CD4-positive, alpha-beta memory T cell (primary cell): ENCODE measurements at regions not wholly inside any gene's neighbourhood (a gene's known extent, or its start where the extent isn't known, plus 50 kb on each side); places are given as distances from the start of the nearest gene placed in this dataset.

Experiments
- CTCF ChIA-PET: fragments of 350-600 bp; sonication (Branson Sonifier 250); formaldehyde crosslinking; loops from one replicate; lab custom pipeline; 2021; ENCODE audit warnings: inconsistent platforms; ENCODE audit not compliant: partially characterized antibody; lab: Charles Lee
- POLR2A ChIA-PET: fragments of 350-600 bp; sonication (Branson Sonifier 250); formaldehyde crosslinking; loops from one replicate; lab custom pipeline; 2021; ENCODE audit not compliant: partially characterized antibody; lab: Charles Lee
- DNase-seq, 5 donors: peaks; one replicate each; pipeline versions ENCODE4 v3.0.0 to v3.0.0-alpha.2; 2020 to 2022; ENCODE audit warnings: mixed read lengths in 1 of 5
- H3K27ac ChIP-seq: one replicate; pipeline ENCODE4 v1.7.0; 2013; ENCODE audit warnings: low read depth, low read length
- H3K27me3 ChIP-seq: 2 replicates; pipeline ENCODE4 v1.7.0; 2013; ENCODE audit warnings: mild to moderate bottlenecking, low read length, moderate library complexity; ENCODE audit not compliant: insufficient read depth
- H3K36me3 ChIP-seq: 2 replicates; pipeline ENCODE4 v1.7.0; 2013; ENCODE audit warnings: mild to moderate bottlenecking, low read length, moderate library complexity; ENCODE audit not compliant: insufficient read depth
- H3K4me1 ChIP-seq: 2 replicates; pipeline ENCODE4 v1.7.0; 2013; ENCODE audit warnings: mild to moderate bottlenecking, low read length, moderate library complexity; ENCODE audit not compliant: insufficient read depth
- H3K4me3 ChIP-seq, 2 donors: one replicate each; pipeline ENCODE4 v1.7.0; 2013; ENCODE audit warnings: low read length in 2 of 2, mild to moderate bottlenecking in 1 of 2
- H3K9me3 ChIP-seq, 2 donors: one replicate each; pipeline ENCODE4 v1.7.0; 2013; ENCODE audit warnings: low read length in 2 of 2, control low read depth in 1 of 2; ENCODE audit not compliant: control insufficient read depth in 1 of 2
- H3K27ac Mint-ChIP-seq, 7 donors: one replicate each; pipeline ENCODE4 v1.8.0; 2020 to 2021; ENCODE audit warnings: mixed read lengths in 7 of 7, mild to moderate bottlenecking in 6 of 7, inconsistent platforms in 3 of 7, moderate library complexity in 3 of 7
- H3K27me3 Mint-ChIP-seq, 2 donors: one replicate each; pipeline ENCODE4 v1.8.0; 2020 to 2021; ENCODE audit warnings: mixed read lengths in 2 of 2
- H3K36me3 Mint-ChIP-seq, 2 donors: one replicate each; pipeline ENCODE4 v1.8.0; 2020 to 2021; ENCODE audit warnings: mixed read lengths in 2 of 2, inconsistent platforms in 1 of 2, mild to moderate bottlenecking in 1 of 2
- H3K4me1 Mint-ChIP-seq, 4 donors: one replicate each; pipeline ENCODE4 v1.8.0; 2020 to 2021; ENCODE audit warnings: mixed read lengths in 4 of 4, mild to moderate bottlenecking in 1 of 4
- H3K4me3 Mint-ChIP-seq, 8 donors: one replicate each; pipeline ENCODE4 v1.8.0; 2020 to 2021; ENCODE audit warnings: mixed read lengths in 8 of 8, mild to moderate bottlenecking in 7 of 8, moderate library complexity in 6 of 8, inconsistent platforms in 3 of 8
- H3K9me3 Mint-ChIP-seq, 8 donors: one replicate each; pipeline ENCODE4 v1.8.0; 2020 to 2021; ENCODE audit warnings: mixed read lengths in 8 of 8, mild to moderate bottlenecking in 5 of 8, inconsistent platforms in 3 of 8, moderate library complexity in 1 of 8
- intact Hi-C: fragments of 100-400 bp; cut with micrococcal nuclease; formaldehyde crosslinking; loops from one replicate; pipeline ENCODE4 v1.15.1; 2023

DNA sequence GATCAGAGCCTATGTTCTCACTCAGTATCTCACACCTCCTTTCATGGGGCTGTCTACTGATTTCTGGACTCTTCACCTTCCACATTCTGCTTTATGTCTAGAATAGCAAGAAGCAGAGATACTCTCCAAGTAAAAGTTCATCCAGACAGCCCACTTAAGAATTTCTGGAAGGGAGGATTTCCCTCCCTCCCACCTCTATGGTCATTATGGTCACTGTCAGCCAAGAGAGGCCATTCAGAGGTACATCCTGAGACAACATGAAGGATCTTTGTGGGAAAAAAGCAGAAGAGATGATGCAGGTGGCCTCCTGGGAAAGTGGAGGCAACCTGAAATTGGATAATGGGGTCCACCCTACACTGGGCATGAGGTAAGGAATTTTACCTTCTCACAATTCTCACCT is 179.5 kb upstream of the ZNF462 start:
- Histone ChIP-seq H3K27me3 (no peaks in the 10 kb centered on the region), H3K4me3 (no peak overlapping the region), H3K27ac (no peak overlapping the region), H3K4me1 (no peaks in the 10 kb centered on the region), H3K36me3 (no peaks in the 10 kb centered on the region), H3K9me3 (no peaks in the 10 kb centered on the region)
- CTCF ChIA-PET, result no interaction called here
- no peak overlapping the region for H3K27ac Mint-ChIP-seq
- no peaks in the 10 kb centered on the region for H3K27me3 Mint-ChIP-seq
- no peaks in the 10 kb centered on the region for H3K4me1 Mint-ChIP-seq
- intact Hi-C loops, result no loop called here
- H3K36me3 Mint-ChIP-seq, result no peaks in the 10 kb centered on the region
- POLR2A ChIA-PET, result no interaction called here
- no peak for DNase-seq
- H3K9me3 Mint-ChIP-seq, result peaks cover 0 to 17% (median 9%) of the 10 kb centered on the region in 8 donors
- no peak overlapping the region for H3K4me3 Mint-ChIP-seq

DNA sequence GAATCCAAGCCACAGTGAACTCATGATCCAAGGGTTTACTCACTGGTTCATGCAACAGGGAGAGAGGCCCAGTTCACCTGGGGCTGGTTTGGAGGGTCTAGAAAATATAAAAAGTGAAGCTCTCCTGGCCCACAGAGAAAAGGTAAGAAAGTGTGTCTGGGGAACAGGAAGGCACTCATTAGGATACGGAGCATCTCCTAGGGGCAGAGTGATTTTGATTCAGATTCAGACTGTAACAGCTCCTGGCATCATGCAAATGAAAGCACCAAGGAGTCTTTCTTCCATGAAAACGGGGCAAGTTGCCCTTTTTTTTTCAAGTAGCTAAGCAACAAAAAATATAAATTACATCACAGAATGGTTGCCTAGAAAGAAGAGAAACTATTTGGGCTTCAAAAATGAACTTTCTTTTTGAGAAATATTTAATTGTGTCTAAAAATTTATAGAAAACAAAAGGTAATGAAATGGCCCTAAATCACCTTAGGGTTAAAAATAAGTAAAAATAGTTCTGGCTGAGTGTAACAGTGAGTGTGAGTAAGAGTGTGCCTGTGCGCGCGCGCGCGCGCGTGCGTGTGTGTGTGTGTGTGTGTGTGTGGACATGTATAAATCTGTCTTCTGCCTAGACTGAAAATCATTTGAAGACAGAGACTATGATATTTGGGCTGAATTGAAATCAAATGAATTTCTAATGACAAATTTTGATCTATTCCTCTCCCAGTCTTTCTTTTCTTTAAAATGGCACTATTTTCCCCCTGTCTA is 177.8 kb upstream of the ZNF462 start:
- DNase-seq, result no peak
- intact Hi-C loops, result no loop called here
- Histone ChIP-seq H3K36me3 (no peaks in the 10 kb centered on the region), H3K27me3 (no peaks in the 10 kb centered on the region), H3K27ac (no peak overlapping the region), H3K4me1 (no peaks in the 10 kb centered on the region), H3K9me3 (no peaks in the 10 kb centered on the region), H3K4me3 (no peak overlapping the region)
- H3K27ac Mint-ChIP-seq, result no peak overlapping the region
- no peaks in the 10 kb centered on the region for H3K4me1 Mint-ChIP-seq
- no peak overlapping the region for H3K4me3 Mint-ChIP-seq
- peaks cover 0 to 10% (median 6%) of the 10 kb centered on the region in 8 donors for H3K9me3 Mint-ChIP-seq
- H3K27me3 Mint-ChIP-seq, result no peaks in the 10 kb centered on the region
- ChIA-PET POLR2A (no interaction called here), CTCF (no interaction called here)
- H3K36me3 Mint-ChIP-seq, result no peaks in the 10 kb centered on the region

DNA sequence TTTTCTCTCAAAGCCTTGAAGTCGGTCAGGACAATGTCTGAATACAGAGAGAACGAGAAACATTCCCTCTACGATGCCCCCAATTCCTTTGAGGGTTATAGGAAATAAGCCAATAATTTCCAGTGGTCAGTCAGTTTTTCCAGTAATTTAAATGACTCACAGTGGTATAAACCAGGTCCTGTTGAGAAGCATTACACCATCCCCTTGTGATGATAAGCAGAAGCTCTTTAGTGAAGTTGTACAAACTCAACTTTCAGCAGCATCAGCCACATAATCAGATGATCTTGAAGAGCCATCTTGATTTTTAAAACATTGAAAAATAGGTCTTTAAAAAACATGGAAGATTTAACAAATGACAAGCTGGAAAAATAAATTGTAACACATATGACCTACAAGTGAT is 173.9 kb upstream of the ZNF462 start:
- peaks cover 0 to 7% (median 5%) of the 10 kb centered on the region in 8 donors for H3K9me3 Mint-ChIP-seq
- no peaks in the 10 kb centered on the region for H3K27me3 Mint-ChIP-seq

DNA sequence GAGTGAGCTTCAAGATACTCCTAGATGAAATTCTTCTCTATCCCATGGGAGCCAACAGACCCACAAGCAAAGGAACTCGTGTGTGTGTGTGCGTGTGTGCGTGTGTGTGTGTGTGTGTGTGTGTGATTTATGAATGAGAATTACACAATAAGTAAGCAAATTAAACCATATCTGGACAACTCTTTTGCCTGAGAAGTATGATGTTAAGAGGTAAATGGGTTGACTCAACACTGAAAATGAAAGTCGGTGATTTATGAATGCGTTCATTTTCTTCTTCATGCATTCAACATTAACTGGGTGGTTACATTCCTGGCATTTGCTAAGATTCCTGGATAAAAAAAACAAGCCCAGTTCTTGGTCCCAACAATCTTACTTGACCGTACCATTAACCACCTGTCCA is 171.3 kb upstream of the ZNF462 start:
- Histone ChIP-seq H3K27ac (no peak overlapping the region), H3K27me3 (no peaks in the 10 kb centered on the region), H3K36me3 (no peaks in the 10 kb centered on the region), H3K9me3 (no peaks in the 10 kb centered on the region), H3K4me1 (no peaks in the 10 kb centered on the region), H3K4me3 (no peak overlapping the region)
- H3K9me3 Mint-ChIP-seq, result peaks cover 0 to 14% (median 6%) of the 10 kb centered on the region in 8 donors
- H3K36me3 Mint-ChIP-seq, result no peaks in the 10 kb centered on the region
- intact Hi-C loops, result no loop called here
- CTCF ChIA-PET, result no interaction called here
- H3K4me3 Mint-ChIP-seq, result no peak overlapping the region
- DNase-seq, result no peak
- H3K27me3 Mint-ChIP-seq, result no peaks in the 10 kb centered on the region
- POLR2A ChIA-PET, result no interaction called here
- no peak overlapping the region for H3K27ac Mint-ChIP-seq
- H3K4me1 Mint-ChIP-seq, result no peaks in the 10 kb centered on the region

More for the DNA sequence above, 173.9 kb upstream of the ZNF462 start:
- H3K4me1 ChIP-seq, result no peaks in the 10 kb centered on the region
- no peak overlapping the region for H3K4me3 ChIP-seq
- no peak overlapping the region for H3K27ac ChIP-seq
- H3K4me3 Mint-ChIP-seq, result no peak overlapping the region
- POLR2A ChIA-PET, result no interaction called here
- CTCF ChIA-PET, result no interaction called here
- intact Hi-C loops, result no loop called here
- no peaks in the 10 kb centered on the region for H3K36me3 Mint-ChIP-seq
- H3K27me3 ChIP-seq, result no peaks in the 10 kb centered on the region
- no peak overlapping the region for H3K27ac Mint-ChIP-seq
- no peaks in the 10 kb centered on the region for H3K9me3 ChIP-seq
- no peaks in the 10 kb centered on the region for H3K36me3 ChIP-seq
- H3K4me1 Mint-ChIP-seq, result no peaks in the 10 kb centered on the region
- DNase-seq, result no peak

DNA sequence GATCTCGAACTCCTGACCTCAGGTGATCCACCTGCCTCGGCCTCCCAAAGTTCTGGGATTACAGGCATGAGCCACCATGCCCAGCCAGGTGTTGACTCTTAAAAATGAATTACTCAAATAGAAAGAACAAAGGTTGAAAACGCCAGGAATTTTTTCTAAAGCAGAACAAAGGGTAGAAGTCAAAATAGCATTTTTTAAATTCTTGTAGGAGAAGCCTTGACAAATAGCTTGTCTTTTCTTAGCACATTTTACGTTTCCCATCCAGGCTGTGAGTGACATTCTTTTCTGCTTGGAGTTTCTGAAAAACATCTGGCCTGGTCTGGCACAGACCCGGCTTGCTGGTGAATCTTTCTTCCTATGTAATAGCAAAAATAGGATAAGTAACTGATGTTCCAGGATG is 169.4 kb upstream of the ZNF462 start:
- H3K4me3 Mint-ChIP-seq, result no peak overlapping the region
- Histone ChIP-seq H3K4me3 (no peak overlapping the region), H3K9me3 (no peaks in the 10 kb centered on the region), H3K4me1 (no peaks in the 10 kb centered on the region), H3K27ac (no peak overlapping the region), H3K27me3 (no peaks in the 10 kb centered on the region), H3K36me3 (no peaks in the 10 kb centered on the region)
- intact Hi-C loops, result no loop called here
- POLR2A ChIA-PET, result no interaction called here
- no peak for DNase-seq
- no peaks in the 10 kb centered on the region for H3K4me1 Mint-ChIP-seq
- no peaks in the 10 kb centered on the region for H3K36me3 Mint-ChIP-seq
- no peak overlapping the region for H3K27ac Mint-ChIP-seq
- H3K27me3 Mint-ChIP-seq, result no peaks in the 10 kb centered on the region
- CTCF ChIA-PET, result no interaction called here
- peaks cover 0 to 19% (median 7%) of the 10 kb centered on the region in 8 donors for H3K9me3 Mint-ChIP-seq

DNA sequence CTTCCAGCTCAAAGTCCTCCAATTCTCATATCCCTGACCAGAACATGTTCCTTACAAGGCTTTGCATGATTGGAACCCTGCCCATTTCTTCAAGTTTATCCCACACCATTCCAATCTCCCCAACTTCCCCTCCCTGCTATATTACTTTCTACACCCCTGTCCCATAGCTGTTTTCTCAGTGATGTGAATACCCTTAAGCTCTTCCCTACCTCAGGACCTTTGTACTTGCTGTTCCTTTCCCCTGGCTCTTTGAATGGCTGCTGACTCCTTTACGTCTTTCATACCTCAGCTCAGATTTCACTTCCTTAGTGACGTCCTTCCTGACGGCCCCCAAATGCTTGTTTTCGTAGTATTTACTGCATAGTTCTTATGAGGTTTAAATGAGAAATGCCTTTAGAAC is 166.2 kb upstream of the ZNF462 start:
- Mint-ChIP-seq H3K4me1 (no peaks in the 10 kb centered on the region), H3K27me3 (no peaks in the 10 kb centered on the region), H3K27ac (no peak overlapping the region), H3K4me3 (no peak overlapping the region), H3K36me3 (no peaks in the 10 kb centered on the region), H3K9me3 (peaks cover 0 to 18% (median 6%) of the 10 kb centered on the region in 8 donors)
- DNase-seq, result no peak
- Histone ChIP-seq H3K4me3 (no peak overlapping the region), H3K27me3 (no peaks in the 10 kb centered on the region), H3K27ac (no peak overlapping the region), H3K36me3 (no peaks in the 10 kb centered on the region), H3K9me3 (peaks cover 0 to 1% of the 10 kb centered on the region in 2 donors), H3K4me1 (no peaks in the 10 kb centered on the region)
- intact Hi-C loops, result no loop called here
- POLR2A ChIA-PET, result no interaction called here
- CTCF ChIA-PET, result no interaction called here

DNA sequence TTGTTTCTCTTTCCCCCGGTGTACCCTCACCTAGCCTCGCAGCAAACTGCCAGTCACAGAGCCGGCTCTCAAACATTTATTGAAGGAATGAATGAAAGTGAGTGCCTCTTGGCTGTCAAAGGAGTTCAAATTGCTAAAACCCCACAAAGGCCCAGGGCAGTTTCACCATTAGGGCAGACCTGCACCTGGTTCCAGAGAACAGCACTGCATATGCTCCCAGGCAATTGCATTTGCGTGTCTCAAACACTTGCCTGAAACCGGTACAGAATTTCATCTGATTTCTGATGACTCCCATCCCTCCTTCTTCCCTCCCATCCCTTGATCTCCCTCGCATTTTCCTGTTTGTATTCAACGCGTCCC is 165.6 kb upstream of the ZNF462 start:
- H3K27ac Mint-ChIP-seq, result no peak overlapping the region
- H3K4me3 Mint-ChIP-seq, result no peak overlapping the region

More for the DNA sequence above, 165.6 kb upstream of the ZNF462 start:
- Histone ChIP-seq H3K27ac (no peak overlapping the region), H3K4me3 (no peak overlapping the region), H3K36me3 (no peaks in the 10 kb centered on the region), H3K4me1 (no peaks in the 10 kb centered on the region), H3K27me3 (no peaks in the 10 kb centered on the region), H3K9me3 (peaks cover 0 to 3% of the 10 kb centered on the region in 2 donors)
- POLR2A ChIA-PET, result no interaction called here
- no peaks in the 10 kb centered on the region for H3K4me1 Mint-ChIP-seq
- CTCF ChIA-PET, result no interaction called here
- DNase-seq, result no peak
- intact Hi-C loops, result no loop called here
- H3K36me3 Mint-ChIP-seq, result no peaks in the 10 kb centered on the region
- peaks cover 0 to 18% (median 6%) of the 10 kb centered on the region in 8 donors for H3K9me3 Mint-ChIP-seq
- H3K27me3 Mint-ChIP-seq, result no peaks in the 10 kb centered on the region
